ENCODE measurements at regions not wholly inside any gene's neighbourhood (a gene's known extent, or its start where the extent isn't known, plus 50 kb on each side); places are given as distances from the start of the nearest gene placed in this dataset.

- no peak for DNase-seq
These were observed 151.4 kb downstream of the ACKR3 start for GRCh38 chr2:236720974-236721540.

- no peak for DNase-seq
These were observed 154.6 kb downstream of the ACKR3 start for GRCh38 chr2:236724200-236724599.

- no peak for DNase-seq
These were observed 157.3 kb downstream of the ACKR3 start for GRCh38 chr2:236726701-236727450.

- no peak for DNase-seq
These were observed 159.5 kb downstream of the ACKR3 start for GRCh38 chr2:236728916-236729670.

DNA sequence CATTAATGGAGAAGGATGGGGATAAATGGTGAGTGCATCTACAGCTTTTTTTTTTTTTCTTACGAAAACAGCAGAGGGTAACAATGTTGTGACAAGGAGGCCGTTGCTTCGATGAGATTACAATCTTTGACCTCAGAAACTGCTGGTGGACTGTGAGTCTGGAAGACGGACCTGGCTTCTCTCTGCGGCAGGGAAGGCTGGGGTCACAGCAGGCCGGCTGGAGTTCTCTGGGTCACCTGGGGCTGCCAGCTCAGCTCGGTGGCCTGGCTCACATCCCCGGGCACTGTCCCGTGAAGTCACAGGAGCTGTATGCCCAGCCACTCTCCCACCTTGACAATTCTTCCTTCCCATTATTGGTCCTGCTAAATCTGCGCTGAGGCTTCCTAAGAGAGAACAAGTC is 160.8 kb downstream of the ACKR3 start:
- no peak for DNase-seq

GRCh38 chr2:236731767-236732580 is 162.3 kb downstream of the ACKR3 start:
- no peak for DNase-seq

GRCh38 chr2:236733156-236733555 is 163.5 kb downstream of the ACKR3 start:
- DNase-seq: no peak

DNA sequence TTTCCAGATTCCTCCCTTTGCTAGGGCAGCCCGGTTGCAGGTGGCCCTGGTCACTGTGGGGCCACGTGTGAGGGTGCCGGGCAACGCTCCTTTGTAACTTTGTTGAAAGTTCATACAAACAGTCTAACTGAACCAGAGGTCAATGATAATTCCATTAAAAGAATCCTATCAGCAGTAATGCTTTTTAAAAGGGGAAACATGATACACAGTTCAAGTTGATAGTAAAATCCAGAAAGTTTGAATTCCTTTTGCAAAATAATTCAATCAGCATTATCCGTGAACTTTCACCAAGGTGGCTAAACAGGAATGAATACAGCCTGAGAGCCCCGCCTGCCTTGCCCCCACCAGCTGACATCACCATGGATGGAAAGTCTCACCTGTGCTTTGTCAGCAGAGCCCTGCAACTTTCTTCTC is 166.2 kb downstream of the ACKR3 start:
- DNase-seq: no peak

DNA sequence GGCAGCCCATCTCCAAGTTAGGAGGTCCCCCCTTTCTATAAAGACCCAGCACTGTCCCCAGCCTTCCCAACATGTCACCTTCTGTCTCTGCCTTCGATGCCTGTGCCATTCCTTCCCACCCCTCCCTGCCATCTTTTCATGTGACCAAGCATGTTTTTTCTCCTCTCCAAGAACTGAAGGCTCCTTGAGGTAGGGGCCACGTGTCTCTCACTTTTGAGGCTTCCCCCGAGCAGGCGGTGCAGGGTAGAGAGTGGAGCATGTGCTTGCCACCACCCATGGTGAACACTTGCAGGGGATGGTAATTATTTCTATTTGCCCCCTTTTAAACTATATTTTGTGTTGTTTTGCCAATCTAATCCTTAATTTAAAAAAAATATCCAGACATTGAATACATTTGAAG is 168.4 kb downstream of the ACKR3 start:
- DNase-seq: no peak

DNA sequence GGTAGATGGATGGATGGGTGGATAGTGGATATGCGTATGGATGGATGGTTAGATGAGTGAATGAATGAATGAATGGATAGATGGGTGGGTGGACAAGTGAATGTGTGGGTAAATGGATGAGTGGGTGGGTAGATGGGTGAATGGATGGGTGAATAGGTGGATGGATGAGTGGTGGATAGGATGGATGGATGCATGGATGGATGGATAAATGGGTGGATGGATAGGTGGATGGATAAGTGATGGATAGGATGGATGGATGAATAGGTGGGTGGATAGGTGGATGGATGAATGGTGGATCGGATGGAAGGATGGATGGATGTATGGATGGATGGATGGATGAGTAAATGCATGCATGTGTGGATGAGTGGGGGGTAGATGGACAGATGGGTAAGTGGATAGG is 169.3 kb downstream of the ACKR3 start:
- DNase-seq: no peak

GRCh38 chr2:236739663-236740062 is 170.0 kb downstream of the ACKR3 start:
- DNase-seq: no peak

GRCh38 chr2:236740506-236740905 is 170.9 kb downstream of the ACKR3 start:
- no peak for DNase-seq

DNA sequence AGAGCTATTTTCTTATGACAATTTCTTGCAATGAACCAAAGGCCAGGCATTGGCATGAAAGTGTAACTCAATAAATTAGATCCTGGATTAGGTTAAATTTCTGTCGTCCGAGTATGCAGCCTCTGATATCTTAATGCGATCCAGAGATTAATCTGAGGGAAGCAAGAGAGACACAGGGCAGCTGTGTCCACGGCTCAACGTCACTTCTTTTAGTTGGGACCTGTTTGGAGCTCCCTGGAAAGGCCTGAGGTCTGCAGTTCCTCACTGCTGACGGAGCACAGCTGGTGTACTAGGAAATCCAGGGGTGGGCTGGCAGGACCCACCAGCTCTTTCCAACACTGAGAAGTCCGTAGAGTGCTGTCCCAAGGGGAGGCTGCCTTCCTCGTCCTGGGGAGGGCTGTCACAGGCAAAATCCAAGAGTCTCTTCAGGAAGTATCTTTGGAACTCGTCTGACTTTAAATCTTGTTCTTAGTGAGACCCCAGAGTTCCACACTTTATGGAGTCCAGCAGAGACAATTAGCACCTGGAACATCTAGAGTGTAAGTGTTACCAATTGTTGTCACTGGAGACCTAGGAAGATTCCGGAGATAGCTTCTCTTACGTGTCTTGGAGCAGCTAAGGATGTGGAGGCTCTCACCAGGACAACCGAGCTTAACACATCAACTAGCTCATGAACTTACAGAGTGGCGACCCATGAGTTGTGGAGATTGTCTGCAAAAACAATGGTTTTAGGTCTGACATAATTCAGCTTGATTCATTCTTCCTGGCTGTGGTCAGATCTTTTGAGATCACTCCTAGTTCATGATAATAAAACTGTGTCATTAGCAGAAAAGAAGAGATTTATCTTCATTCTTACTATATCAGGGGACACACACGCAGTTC is 173.7 kb downstream of the ACKR3 start:
- DNase-seq: no peak

DNA sequence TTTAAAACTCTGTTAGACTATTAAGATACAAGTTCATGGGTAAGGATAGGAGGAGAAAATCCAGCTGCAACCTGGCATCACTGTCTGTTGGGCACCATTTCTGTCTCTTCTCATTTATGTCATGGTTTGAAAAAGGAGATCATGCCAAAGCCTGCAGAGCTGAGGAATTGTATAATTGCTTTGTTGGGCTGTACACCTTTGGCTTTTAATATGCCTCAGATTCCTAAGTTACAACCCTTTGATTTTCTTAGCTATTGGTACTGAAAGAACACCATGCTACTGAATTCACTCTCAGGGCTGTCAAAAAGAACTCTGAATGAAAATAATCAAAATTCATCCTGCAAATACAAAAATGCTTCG is 174.3 kb downstream of the ACKR3 start:
- no peak for DNase-seq

- DNase-seq: no peak
These were observed 174.7 kb downstream of the ACKR3 start for GRCh38 chr2:236744281-236744705.

GRCh38 chr2:236744716-236745115 is 175.1 kb downstream of the ACKR3 start:
- no peak for DNase-seq

- DNase-seq: no peak
These were observed 176.0 kb downstream of the ACKR3 start for GRCh38 chr2:236745420-236746210.

DNA sequence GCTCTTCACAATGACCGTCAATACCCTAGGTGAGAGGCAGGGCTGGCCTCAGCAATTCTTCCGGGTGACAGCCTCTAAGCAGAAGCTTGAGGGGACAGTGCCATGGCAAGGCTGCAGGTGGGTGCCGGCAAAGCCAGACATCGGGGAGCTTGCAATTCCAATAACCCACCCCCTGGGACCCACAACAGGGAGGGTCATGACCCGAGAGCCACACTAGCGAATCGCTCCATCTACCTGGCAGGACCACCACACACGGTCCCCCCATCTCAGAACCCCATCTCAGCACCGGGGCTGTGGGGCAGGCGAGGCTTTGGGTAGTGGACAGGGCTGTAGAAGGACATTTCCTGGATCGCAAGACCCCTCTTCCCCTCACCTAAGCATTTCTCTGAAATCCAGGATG is 177.2 kb downstream of the ACKR3 start:
- no peak for DNase-seq

DNA sequence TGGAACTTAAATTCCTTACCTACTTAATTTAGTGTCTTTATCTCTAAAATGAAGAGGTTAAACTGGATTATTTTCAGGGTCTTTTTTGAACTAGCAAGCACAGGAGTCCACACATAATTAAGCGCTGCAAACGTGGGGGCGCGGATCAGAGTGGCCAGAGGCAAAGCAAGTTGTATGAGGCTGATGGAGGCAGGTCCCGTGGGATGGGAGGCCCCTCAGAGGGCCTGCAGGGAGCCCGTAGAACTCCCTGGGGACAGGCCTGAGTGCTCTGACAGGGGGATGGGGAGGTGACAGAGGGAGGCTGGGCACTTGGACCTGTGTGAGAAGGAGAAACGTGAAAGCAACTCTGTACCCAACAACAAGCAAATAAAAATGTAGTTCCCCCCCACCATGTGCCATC is 177.8 kb downstream of the ACKR3 start:
- no peak for DNase-seq

DNA sequence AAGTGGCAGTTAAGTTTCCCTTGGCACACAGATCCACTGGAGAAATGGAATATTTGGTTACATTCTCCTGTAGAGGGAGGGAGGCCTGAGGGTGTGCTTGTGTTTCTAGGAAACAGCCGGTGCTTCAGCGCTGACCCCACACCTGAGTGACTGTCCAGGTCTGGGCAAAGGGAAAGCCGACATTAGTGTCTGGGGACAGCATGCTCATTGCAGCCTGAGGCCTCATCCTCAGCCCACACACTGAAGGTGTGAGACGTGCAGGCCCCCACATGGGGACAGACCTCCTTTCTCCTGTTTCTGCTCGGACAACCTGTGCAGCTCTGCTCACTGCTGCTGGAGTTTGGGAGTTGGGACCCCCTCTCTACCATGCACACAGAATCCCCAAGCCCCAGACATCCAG is 178.3 kb downstream of the ACKR3 start:
- no peak for DNase-seq

DNA sequence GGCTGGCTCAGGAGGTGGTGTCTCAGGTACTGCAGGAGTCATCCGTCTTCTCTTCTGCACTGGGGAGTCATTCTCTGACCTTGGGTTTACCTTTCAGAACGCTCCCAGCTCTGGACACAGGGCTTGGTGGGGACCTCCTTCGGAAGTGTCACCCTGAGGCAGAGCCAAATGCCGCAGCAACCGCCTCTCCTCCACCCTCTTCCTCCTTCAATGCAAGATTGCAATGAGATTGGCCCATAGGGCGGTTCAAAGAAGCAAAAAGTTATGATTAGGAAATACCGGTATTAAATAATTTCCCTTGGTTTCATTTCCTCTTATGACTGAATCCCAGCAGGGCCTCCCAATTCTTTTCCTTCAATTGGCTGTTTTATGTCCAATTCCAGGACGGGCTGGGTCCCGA is 178.8 kb downstream of the ACKR3 start:
- peak; percentile 2 to 44 for DNase-seq
